Panc1 (cell line): ENCODE measurements at regions not wholly inside any gene's neighbourhood (a gene's known extent, or its start where the extent isn't known, plus 50 kb on each side); places are given as distances from the start of the nearest gene placed in this dataset.

Experiments
- CTCF ChIP-seq: fragments of 450-650 bp; IDR thresholded peaks from 2 replicates; pipeline ENCODE4 v1.5.1; 2017; ENCODE audit warnings: mild to moderate bottlenecking
- POLR2AphosphoS5 ChIP-seq: IDR thresholded peaks from 2 replicates; pipeline ENCODE4 v1.6.1; 2012; ENCODE audit warnings: mild to moderate bottlenecking, low read depth, low read length, moderate library complexity
- TCF7L2 ChIP-seq: IDR thresholded peaks from 2 replicates; pipeline ENCODE4 v1.6.1; 2011; ENCODE audit warnings: mild to moderate bottlenecking, low read depth, low read length, inconsistent platforms

DNA sequence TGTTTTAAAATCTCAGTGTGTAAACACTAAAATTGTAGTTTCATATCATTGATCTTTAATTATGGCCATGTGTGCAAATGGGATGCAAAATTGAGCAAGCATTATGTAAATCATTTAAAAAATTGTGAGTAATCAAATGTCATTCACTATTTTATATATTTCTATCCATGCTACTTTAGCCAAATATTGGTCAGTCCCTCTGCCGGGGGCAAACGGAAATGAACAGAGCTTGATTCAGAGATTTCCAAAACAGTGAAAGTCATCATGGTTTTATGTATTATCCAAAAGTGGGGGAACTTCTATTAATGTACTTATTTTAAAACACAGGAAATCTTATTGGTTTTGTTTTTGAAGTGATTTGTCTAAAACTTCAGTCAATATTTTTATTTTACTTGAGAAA is 219.1 kb downstream of the IRS2 start:
- TF ChIP-seq POLR2AphosphoS5 (no peak), CTCF (no peak), TCF7L2 (no peak)
